ENCODE measurements at regions not wholly inside any gene's neighbourhood (a gene's known extent, or its start where the extent isn't known, plus 50 kb on each side); places are given as distances from the start of the nearest gene placed in this dataset.

DNA sequence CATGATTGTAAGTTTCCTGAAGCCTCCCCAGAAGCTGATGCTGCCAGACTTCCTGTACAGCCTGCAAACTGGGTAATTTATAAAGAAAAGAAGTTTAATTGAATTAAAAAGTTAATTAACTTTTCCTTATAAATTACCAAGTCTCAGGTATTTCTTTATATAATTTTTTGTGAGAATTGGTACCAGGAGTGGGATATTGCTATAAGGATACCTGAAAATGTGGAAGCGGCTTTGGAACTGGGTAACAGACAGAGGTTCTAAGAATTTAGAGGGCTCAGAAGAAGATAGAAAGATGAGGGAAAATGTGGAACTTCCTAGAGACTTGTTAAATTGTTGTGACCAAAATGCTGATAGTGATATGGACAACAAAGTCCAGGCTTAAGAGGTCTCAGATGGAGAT lies 163.1 kb downstream of the PTPRU start:
- Histone ChIP-seq H3K4me3 (ENCODE audit: insufficient read length, low read depth) (no peak overlapping the region), H3K27me3 (ENCODE audit: insufficient read depth, insufficient read length) (no peaks in the 10 kb centered on the region), H3K9ac (ENCODE audit: insufficient read length, low read depth) (no peak overlapping the region), H3K4me1 (ENCODE audit: insufficient read depth, insufficient read length) (no peaks in the 10 kb centered on the region), H3K9me3 (ENCODE audit: insufficient read depth, low read length) (peaks cover 4% of the 10 kb centered on the region; the same call in 1 of the 2 replicates), H3K36me3 (ENCODE audit: insufficient read depth, insufficient read length, low read length) (no peaks in the 10 kb centered on the region)
- TF ChIP-seq SUZ12 (IDR thresholded peaks at IDR 0.05; ENCODE audit: extremely low read depth, insufficient read depth, insufficient read length) (no peak), YY1 (IDR thresholded peaks at IDR 0.05; ENCODE audit: insufficient read depth, insufficient read length) (no peak), ZNF274 (IDR thresholded peaks at IDR 0.05; ENCODE audit: low read depth, low read length) (no peak)
- no peak for DNase-seq (ENCODE audit: low read depth, low spot score)

DNA sequence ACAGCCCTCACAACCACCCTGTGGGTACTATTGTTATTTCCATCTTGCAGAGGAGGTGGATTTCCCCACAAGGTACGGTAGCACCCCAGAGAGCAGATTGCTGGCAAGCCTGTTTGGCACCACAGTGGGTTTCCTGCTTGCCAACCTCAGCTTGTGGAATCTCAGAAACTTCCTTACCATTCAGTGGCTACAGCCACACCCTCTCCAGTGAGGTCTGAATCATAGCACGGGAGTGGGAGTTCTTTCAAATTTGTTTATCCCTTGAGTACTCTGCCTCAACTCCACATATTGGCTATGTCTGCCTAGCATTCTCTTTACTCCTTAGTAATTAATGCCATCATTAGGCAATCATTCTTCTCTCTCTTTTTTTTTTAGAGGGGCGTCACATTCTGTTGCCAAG lies 162.1 kb downstream of the PTPRU start:
- TF ChIP-seq ZNF274 (IDR thresholded peaks at IDR 0.05; ENCODE audit: low read depth, low read length) (no peak), SUZ12 (IDR thresholded peaks at IDR 0.05; ENCODE audit: extremely low read depth, insufficient read depth, insufficient read length) (no peak), YY1 (IDR thresholded peaks at IDR 0.05; ENCODE audit: insufficient read depth, insufficient read length) (no peak)
- Histone ChIP-seq H3K36me3 (ENCODE audit: insufficient read depth, insufficient read length, low read length) (no peaks in the 10 kb centered on the region), H3K9ac (ENCODE audit: insufficient read length, low read depth) (no peak overlapping the region), H3K27me3 (ENCODE audit: insufficient read depth, insufficient read length) (no peaks in the 10 kb centered on the region), H3K4me3 (ENCODE audit: insufficient read length, low read depth) (no peak overlapping the region), H3K4me1 (ENCODE audit: insufficient read depth, insufficient read length) (no peaks in the 10 kb centered on the region), H3K9me3 (ENCODE audit: insufficient read depth, low read length) (no peaks in the 10 kb centered on the region)
- no peak for DNase-seq (ENCODE audit: low read depth, low spot score)

DNA sequence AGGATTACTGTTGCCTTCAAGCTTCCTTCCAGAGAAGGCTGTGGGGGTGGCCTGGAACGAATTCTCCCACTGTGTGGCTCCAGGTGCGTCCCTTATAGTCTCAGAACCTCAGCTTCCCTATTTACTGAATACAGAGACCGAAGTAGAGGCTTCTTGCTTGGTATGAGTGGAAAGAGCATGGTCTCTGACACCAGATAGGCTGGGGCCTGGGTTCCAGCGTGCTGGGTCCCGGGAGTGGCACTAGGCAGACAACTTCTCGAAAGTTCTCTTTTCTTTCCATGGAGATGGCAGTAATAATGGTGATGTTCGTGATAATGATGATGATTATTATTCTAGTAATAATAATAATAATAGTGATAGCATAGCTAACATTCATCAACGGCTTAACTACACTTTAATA lies 161.7 kb downstream of the PTPRU start:
- TF ChIP-seq SUZ12 (IDR thresholded peaks at IDR 0.05; ENCODE audit: extremely low read depth, insufficient read depth, insufficient read length), result no peak
- no peak for TF ChIP-seq ZNF274 (IDR thresholded peaks at IDR 0.05; ENCODE audit: low read depth, low read length)
- TF ChIP-seq YY1 (IDR thresholded peaks at IDR 0.05; ENCODE audit: insufficient read depth, insufficient read length), result no peak
- Histone ChIP-seq H3K4me3 (ENCODE audit: insufficient read length, low read depth) (no peak overlapping the region), H3K9ac (ENCODE audit: insufficient read length, low read depth) (no peak overlapping the region), H3K4me1 (ENCODE audit: insufficient read depth, insufficient read length) (no peaks in the 10 kb centered on the region), H3K9me3 (ENCODE audit: insufficient read depth, low read length) (no peaks in the 10 kb centered on the region), H3K27me3 (ENCODE audit: insufficient read depth, insufficient read length) (no peaks in the 10 kb centered on the region), H3K36me3 (ENCODE audit: insufficient read depth, insufficient read length, low read length) (no peaks in the 10 kb centered on the region)
- no peak for DNase-seq (ENCODE audit: low read depth, low spot score)

DNA sequence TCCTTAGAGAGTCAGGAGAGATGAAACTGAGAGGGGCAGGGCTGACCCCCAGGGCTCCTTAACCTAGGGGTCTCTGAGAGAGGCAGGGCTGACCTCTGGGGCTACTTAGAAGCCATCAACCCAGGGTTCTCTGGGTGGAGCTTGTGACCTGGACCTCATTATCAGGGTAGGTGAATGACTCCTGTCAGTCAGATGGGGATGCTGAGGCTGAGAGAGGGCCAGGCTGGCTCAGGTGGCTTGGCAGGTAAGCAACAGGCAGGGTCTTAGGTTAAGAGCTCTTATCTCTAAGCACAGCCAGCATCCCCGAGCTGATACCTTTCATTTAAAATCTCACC lies 160.9 kb downstream of the PTPRU start:
- H3K4me1 ChIP-seq (ENCODE audit: insufficient read depth, insufficient read length), result no peaks in the 10 kb centered on the region
- TF ChIP-seq ZNF274 (IDR thresholded peaks at IDR 0.05; ENCODE audit: low read depth, low read length), result no peak
- H3K4me3 ChIP-seq (ENCODE audit: insufficient read length, low read depth), result no peak overlapping the region
- no peaks in the 10 kb centered on the region for H3K27me3 ChIP-seq (ENCODE audit: insufficient read depth, insufficient read length)
- no peaks in the 10 kb centered on the region for H3K9me3 ChIP-seq (ENCODE audit: insufficient read depth, low read length)
- no peak for DNase-seq (ENCODE audit: low read depth, low spot score)
- no peaks in the 10 kb centered on the region for H3K36me3 ChIP-seq (ENCODE audit: insufficient read depth, insufficient read length, low read length)
- no peak overlapping the region for H3K9ac ChIP-seq (ENCODE audit: insufficient read length, low read depth)

DNA sequence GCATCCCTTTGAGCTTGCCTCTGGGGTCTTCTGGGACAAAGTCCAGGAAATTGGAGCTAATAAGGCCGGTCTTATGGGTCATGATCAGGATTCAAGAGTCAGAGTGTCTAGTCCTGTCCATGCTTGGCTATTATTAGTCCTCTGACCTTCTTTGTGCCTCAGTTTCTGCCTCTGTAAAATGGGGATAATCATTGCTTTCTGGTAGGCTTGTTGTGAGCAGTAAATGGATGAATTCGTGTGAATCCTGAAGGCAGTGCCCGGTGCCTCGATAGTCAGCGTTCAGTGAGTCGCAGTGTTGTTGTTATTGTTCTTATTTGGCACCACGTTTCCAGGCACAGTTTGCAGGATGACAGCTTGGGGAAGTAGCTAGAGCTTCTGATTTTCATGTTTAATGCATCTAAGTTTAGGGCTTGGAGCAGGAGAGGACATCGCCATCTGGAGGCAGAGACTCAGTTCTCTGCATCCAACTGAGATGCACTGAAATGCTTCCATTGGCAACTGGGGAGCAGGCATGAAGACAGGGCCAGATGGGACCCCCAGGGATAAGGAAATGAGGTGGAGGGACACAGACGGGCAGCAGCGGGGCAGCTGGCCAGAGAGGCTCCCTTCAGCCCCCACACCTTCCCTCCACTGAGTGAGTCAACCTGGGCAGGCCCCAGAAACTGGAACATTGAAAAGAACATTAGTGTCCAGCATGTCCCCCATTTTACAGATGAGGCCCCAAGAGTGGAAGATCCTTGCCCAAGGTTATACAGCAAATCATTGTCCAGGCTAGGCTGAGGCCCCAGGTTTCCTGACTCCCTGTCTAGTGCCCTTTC lies 160.3 kb downstream of the PTPRU start:
- DNase-seq (ENCODE audit: low read depth, low spot score), result peak; percentile 25
- Histone ChIP-seq H3K36me3 (ENCODE audit: insufficient read depth, insufficient read length, low read length) (no peaks in the 10 kb centered on the region), H3K4me3 (ENCODE audit: insufficient read length, low read depth) (no peak overlapping the region)

DNA sequence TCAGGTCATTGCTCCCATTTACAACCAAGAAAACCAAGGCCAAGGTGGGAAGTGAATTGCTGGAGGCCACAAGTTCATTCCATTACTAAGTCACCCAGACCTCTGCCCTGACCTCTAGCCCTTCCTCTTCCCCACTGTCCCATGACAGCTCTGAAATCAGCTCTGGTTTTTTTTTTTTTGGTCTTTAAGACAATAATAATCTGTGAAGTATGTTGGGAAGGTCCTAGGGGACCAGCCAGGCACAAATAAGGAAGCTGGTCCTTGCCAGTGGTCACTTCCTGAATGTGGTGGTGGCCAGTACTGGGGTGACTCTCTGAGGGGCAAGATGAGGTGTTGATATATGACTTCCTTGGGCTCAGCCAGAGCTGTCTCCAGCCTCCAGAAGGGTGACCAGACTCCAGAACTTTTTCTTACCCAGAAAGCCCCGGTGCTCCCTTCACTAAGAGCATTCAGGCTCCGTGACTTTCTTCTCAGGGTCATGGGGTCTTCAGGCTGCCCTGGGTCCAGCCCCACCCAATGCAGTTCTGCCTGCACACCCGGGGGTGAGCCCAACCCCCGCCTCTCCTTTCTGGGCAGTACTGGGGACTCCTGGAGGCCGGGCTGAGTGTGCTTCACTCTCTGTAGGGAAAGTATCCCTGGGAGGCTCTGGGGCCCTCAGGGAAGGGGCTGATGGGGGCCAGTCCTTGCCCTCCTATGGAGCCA lies 159.6 kb downstream of the PTPRU start:
- no peak for TF ChIP-seq ZNF274 (IDR thresholded peaks at IDR 0.05; ENCODE audit: low read depth, low read length)
- no peak for TF ChIP-seq YY1 (IDR thresholded peaks at IDR 0.05; ENCODE audit: insufficient read depth, insufficient read length)
- TF ChIP-seq SUZ12 (IDR thresholded peaks at IDR 0.05; ENCODE audit: extremely low read depth, insufficient read depth, insufficient read length), result no peak
- no peak for DNase-seq (ENCODE audit: low read depth, low spot score)
- Histone ChIP-seq H3K27me3 (ENCODE audit: insufficient read depth, insufficient read length) (no peaks in the 10 kb centered on the region), H3K4me1 (ENCODE audit: insufficient read depth, insufficient read length) (peaks cover under 1% of the 10 kb centered on the region), H3K9ac (ENCODE audit: insufficient read length, low read depth) (no peak overlapping the region), H3K4me3 (ENCODE audit: insufficient read length, low read depth) (no peak overlapping the region), H3K9me3 (ENCODE audit: insufficient read depth, low read length) (no peaks in the 10 kb centered on the region), H3K36me3 (ENCODE audit: insufficient read depth, insufficient read length, low read length) (no peaks in the 10 kb centered on the region)

More for the DNA sequence above, 160.3 kb downstream of the PTPRU start:
- Histone ChIP-seq H3K27me3 (ENCODE audit: insufficient read depth, insufficient read length) (no peaks in the 10 kb centered on the region), H3K4me1 (ENCODE audit: insufficient read depth, insufficient read length) (no peaks in the 10 kb centered on the region), H3K9ac (ENCODE audit: insufficient read length, low read depth) (no peak overlapping the region), H3K9me3 (ENCODE audit: insufficient read depth, low read length) (no peaks in the 10 kb centered on the region)
- no peak for TF ChIP-seq YY1 (IDR thresholded peaks at IDR 0.05; ENCODE audit: insufficient read depth, insufficient read length)
- no peak for TF ChIP-seq ZNF274 (IDR thresholded peaks at IDR 0.05; ENCODE audit: low read depth, low read length)
- no peak for TF ChIP-seq SUZ12 (IDR thresholded peaks at IDR 0.05; ENCODE audit: extremely low read depth, insufficient read depth, insufficient read length)

DNA sequence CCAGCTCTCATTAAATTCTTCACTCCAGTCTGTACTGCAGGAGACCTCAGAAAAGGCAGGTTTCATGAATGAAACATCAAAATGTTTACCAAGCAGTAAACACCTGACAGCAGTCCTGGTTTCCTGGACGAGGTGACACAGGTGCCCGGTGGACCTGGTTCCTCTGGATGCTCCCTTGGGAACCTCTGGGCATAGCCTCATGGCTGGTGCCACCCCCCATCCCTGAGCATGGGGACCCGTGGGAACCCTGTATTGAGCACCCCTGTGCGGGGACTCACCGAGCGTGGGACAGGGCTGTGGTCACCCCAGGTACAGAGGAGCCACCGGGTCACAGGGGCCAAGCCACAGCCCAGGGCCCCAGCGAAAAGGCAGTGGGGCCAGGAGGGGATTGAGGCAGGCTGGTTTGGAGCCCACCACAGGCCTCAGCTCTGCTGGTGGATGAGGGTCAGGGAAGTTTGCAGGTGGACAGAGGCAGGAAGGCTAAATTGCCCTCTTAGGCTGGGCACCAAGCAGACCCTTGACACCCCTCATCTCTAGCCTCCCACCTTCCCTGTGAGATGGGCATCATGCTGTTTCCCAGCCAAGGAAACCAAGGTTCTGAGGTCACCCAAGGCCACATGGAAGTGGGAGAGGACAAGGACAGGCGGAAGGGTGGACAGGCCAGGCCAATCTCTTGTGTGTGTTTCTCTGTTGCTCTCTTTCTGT lies 158.4 kb downstream of the PTPRU start:
- H3K4me3 ChIP-seq (ENCODE audit: insufficient read length, low read depth), result no peak overlapping the region
- H3K36me3 ChIP-seq (ENCODE audit: insufficient read depth, insufficient read length, low read length), result no peaks in the 10 kb centered on the region
- H3K4me1 ChIP-seq (ENCODE audit: insufficient read depth, insufficient read length), result peaks cover 6% of the 10 kb centered on the region
- H3K9ac ChIP-seq (ENCODE audit: insufficient read length, low read depth), result no peak overlapping the region
- no peak for DNase-seq (ENCODE audit: low read depth, low spot score)
- TF ChIP-seq YY1 (IDR thresholded peaks at IDR 0.05; ENCODE audit: insufficient read depth, insufficient read length) (no peak), ZNF274 (IDR thresholded peaks at IDR 0.05; ENCODE audit: low read depth, low read length) (no peak), SUZ12 (IDR thresholded peaks at IDR 0.05; ENCODE audit: extremely low read depth, insufficient read depth, insufficient read length) (no peak)
- no peaks in the 10 kb centered on the region for H3K9me3 ChIP-seq (ENCODE audit: insufficient read depth, low read length)
- no peaks in the 10 kb centered on the region for H3K27me3 ChIP-seq (ENCODE audit: insufficient read depth, insufficient read length)

Measured in NT2/D1 (cell line).